Endothelial cell of umbilical vein (primary cell): ENCODE measurements at regions not wholly inside any gene's neighbourhood (a gene's known extent, or its start where the extent isn't known, plus 50 kb on each side); places are given as distances from the start of the nearest gene placed in this dataset.

ENCODE experiments used
- CTCF ChIP-seq, 2 donors: IDR thresholded peaks; 1 replicate in 1 of 2; 2 replicates in 1 of 2; pipeline ENCODE4 v1.5.1; 2011; ENCODE audit warnings: low read length in 2 of 2, mild to moderate bottlenecking in 2 of 2, moderate library complexity in 2 of 2, control low read depth in 1 of 2, inconsistent platforms in 1 of 2, low read depth in 1 of 2; ENCODE audit not compliant: insufficient read depth in 1 of 2; ENCODE audit errors: extremely low read depth in 1 of 2
- EZH2 ChIP-seq: IDR thresholded peaks from 2 replicates; pipeline ENCODE4 v1.6.1; 2012; ENCODE audit warnings: borderline replicate concordance, low read depth, mild to moderate bottlenecking, moderate library complexity, low read length, inconsistent platforms; ENCODE audit not compliant: severe bottlenecking
- POLR2A ChIP-seq: IDR thresholded peaks from 2 replicates; pipeline ENCODE4 v1.6.1; 2012; ENCODE audit warnings: low read depth, mild to moderate bottlenecking, control low read depth, low read length
- POLR2AphosphoS5 ChIP-seq: IDR thresholded peaks from 2 replicates; pipeline ENCODE4 v1.6.1; 2012; ENCODE audit warnings: low read depth, mild to moderate bottlenecking, control low read depth, low read length, moderate library complexity; ENCODE audit not compliant: insufficient read depth

GRCh38 chr5:52725808-52726207 lies 61.9 kb upstream of the ITGA1 start:
- TF ChIP-seq CTCF (IDR thresholded peaks at IDR 0.05; ENCODE audit: extremely low read depth in 1 of 2, insufficient read depth in 1 of 2, low read depth in 1 of 2, low read length in 2 of 2) (no peak), POLR2A (no peak), POLR2AphosphoS5 (no peak), EZH2 (no peak)
